Right cardiac atrium (tissue), 5 donors: ENCODE measurements at regions not wholly inside any gene's neighbourhood (a gene's known extent, or its start where the extent isn't known, plus 50 kb on each side); places are given as distances from the start of the nearest gene placed in this dataset.

Source experiments
- ATAC-seq, 2 donors: fragments of 200-7000 bp; cut with Tn5 transposase; one replicate each; pipeline versions ENCODE4 v1.8.0 to v1.9.1; 2020; ENCODE audit warnings: moderate library complexity in 2 of 2, mild to moderate bottlenecking in 1 of 2
- DNase-seq, 3 donors: peaks; one replicate each; pipeline ENCODE4 v3.0.0-alpha.2; 2020
- H3K27ac ChIP-seq: one replicate; pipeline ENCODE4 v1.5.1; 2013; ENCODE audit warnings: mild to moderate bottlenecking, low read length, control low read depth, moderate library complexity
- H3K27me3 ChIP-seq: one replicate; pipeline ENCODE4 v1.6.1; 2013; ENCODE audit not compliant: control insufficient read depth, insufficient read depth
- H3K4me1 ChIP-seq: one replicate; pipeline ENCODE4 v1.6.1; 2013; ENCODE audit warnings: low read length; ENCODE audit not compliant: control insufficient read depth, insufficient read depth
- H3K4me3 ChIP-seq: one replicate; pipeline ENCODE4 v1.5.1; 2013; ENCODE audit warnings: low read length, control low read depth
- H3K9me3 ChIP-seq: one replicate; pipeline ENCODE4 v1.6.1; 2013; ENCODE audit warnings: low read length; ENCODE audit not compliant: control insufficient read depth
- WGBS: extraction: QIAGEN DNeasy Blood & Tissue Kit; methylation state at CpG from one replicate; pipeline ENCODE4 v1.1.7; 2013; 5-methylcytosine and 5-hydroxymethylcytosine counted together
- intact Hi-C, 4 donors: fragments of 100-400 bp; cut with DNase I; formaldehyde crosslinking; loops; one replicate each; pipeline versions ENCODE4 v1.11.0 to v1.14.0; 2022 to 2023
- donor health status: healthy with polysubstance abuse.
- donor health status: DM: no; HTN: yes; CAD: no.
- donor health status: DM: no; HTN: no; CAD: no.
- donor health status: DM: no; HTN: yes; CAD: no; lungs with severe emphysema.
- donor health status: DM: yes; HTN: yes; CAD: no.

DNA sequence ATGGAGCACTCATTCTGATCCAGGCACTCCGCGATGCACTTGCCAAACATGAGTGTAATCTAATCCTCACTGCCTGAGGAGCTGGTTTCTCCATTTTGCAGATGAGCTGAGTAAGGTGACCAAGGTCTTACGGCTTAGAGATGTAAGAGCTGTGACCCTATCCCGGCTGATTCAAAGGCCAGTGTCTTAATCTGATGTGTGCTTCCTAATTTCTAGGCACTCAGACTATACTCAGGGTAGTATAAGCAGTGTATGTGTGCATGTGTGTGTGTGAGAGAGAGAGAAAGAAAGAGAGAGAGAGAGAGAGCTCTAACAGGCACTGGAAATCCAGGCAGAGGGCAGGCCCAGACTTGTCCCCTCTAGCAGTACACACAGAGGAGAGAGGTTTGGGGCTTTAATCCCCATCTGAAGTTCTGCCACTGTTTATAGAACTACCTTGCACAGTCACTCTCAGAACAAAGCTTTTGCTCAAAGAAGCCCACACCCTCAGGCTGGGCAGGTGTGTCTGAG, 188.2 kb downstream of the ZBTB18 start:
- DNase-seq (no peak), ATAC-seq (no peak)
- Histone ChIP-seq H3K27ac (no peak overlapping the region), H3K27me3 (no peaks in the 10 kb centered on the region), H3K4me1 (no peaks in the 10 kb centered on the region), H3K9me3 (no peaks in the 10 kb centered on the region), H3K4me3 (no peak overlapping the region)
- intact Hi-C loops = no loop called here
- 94% methylated on average over 4 of the region's 4 CpGs for WGBS

- Histone ChIP-seq H3K4me3 (no peak overlapping the region), H3K9me3 (no peaks in the 10 kb centered on the region), H3K27ac (no peak overlapping the region), H3K27me3 (no peaks in the 10 kb centered on the region), H3K4me1 (no peaks in the 10 kb centered on the region)
- ATAC-seq (no peak), DNase-seq (no peak)
- WGBS = 94% methylated on average over 4 of the region's 4 CpGs
- intact Hi-C loops = no loop called here
Observed at GRCh38 chr1:244241438-244241837, 190.4 kb downstream of the ZBTB18 start.

DNA sequence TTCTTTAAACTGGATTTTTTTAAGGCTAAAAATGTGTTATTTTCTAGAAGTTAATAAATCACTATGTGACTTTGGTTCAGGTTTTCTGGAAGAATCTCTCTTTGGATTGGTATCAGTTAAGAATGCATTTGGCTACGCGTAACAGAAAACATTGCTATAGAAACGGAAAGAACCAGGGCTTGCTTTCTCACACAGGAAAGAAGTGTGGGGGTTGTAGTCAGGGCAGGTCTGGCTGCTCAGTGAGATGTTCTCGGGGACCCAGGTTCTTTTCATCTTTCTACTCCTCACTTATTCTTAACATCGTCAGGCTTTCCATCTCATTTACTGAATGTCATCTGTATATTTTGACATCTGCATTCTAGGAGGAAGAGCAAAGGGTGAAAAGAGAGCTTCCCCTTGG, 191.4 kb downstream of the ZBTB18 start:
- 56% methylated on average over 5 of the region's 5 CpGs for WGBS
- ATAC-seq = no peak
- Histone ChIP-seq H3K27ac (no peak overlapping the region), H3K4me1 (no peaks in the 10 kb centered on the region), H3K9me3 (no peaks in the 10 kb centered on the region), H3K27me3 (no peaks in the 10 kb centered on the region), H3K4me3 (no peak overlapping the region)
- intact Hi-C loops = no loop called here
- DNase-seq = no peak

DNA sequence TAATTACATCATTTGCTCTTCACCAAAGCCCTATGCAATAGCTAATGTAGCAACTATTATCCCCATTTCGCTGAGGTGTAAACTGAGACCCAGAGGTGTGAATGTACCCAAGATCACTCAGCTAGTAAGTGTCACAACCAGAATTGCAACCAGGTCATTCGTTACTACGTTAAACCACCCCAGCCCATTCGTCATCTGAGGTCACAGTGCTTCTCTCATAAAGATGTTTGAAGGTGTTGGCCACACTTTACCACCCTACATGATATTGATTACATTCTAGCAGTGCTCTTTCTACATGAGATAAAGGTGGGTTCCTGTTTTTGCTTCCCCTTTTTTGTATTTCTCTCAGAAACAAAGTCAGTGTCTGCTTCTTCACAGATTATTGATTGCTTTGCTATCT, 195.3 kb downstream of the ZBTB18 start:
- no peaks in the 10 kb centered on the region for H3K4me1 ChIP-seq
- intact Hi-C loops = no loop called here
- no peak for ATAC-seq
- H3K27me3 ChIP-seq = no peaks in the 10 kb centered on the region
- no peak for DNase-seq
- H3K9me3 ChIP-seq = no peaks in the 10 kb centered on the region
- whole genome bisulfite sequencing = 80% methylated on average over 4 of the region's 4 CpGs
- no peak overlapping the region for H3K27ac ChIP-seq
- H3K4me3 ChIP-seq = no peak overlapping the region

GRCh38 chr1:244248426-244248825, 197.3 kb downstream of the ZBTB18 start:
- ATAC-seq = no peak
- H3K9me3 ChIP-seq = no peaks in the 10 kb centered on the region
- H3K27me3 ChIP-seq = no peaks in the 10 kb centered on the region
- H3K4me3 ChIP-seq = no peak overlapping the region
- no peak for DNase-seq
- intact Hi-C loops = no loop called here
- no peaks in the 10 kb centered on the region for H3K4me1 ChIP-seq
- H3K27ac ChIP-seq = no peak overlapping the region
- 74% methylated on average over 3 of the region's 3 CpGs for WGBS

DNA sequence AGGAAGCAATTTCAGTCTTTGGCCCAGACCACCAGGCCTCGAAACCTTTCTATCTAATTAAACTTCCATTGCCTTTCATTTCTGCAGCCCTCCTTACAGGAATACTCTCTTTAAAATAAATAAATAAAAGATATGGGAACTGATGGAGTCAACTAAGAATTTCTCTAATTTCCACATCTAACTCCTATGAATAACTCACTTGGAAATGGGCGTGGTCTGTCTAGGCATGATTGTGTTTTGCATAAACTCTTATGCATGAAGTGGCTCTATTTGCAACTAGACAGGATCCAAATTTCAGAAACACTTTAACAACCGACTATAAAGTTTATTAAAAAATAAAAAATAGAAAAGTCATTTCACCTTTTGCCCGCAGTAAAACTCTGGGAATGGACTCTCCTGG, 199.5 kb downstream of the ADSS2 start:
- ATAC-seq = no peak
- 92% methylated on average over 4 of the region's 4 CpGs for WGBS
- peaks cover 2% of the 10 kb centered on the region for H3K9me3 ChIP-seq
- intact Hi-C loops = no loop called here
- H3K4me1 ChIP-seq = no peaks in the 10 kb centered on the region
- no peak for DNase-seq
- no peak overlapping the region for H3K27ac ChIP-seq
- H3K4me3 ChIP-seq = no peak overlapping the region
- H3K27me3 ChIP-seq = no peaks in the 10 kb centered on the region

GRCh38 chr1:244254467-244254866, 197.2 kb downstream of the ADSS2 start:
- DNase-seq (peak; percentile 33 to 76 (median 71)), ATAC-seq (peak; percentile 57 to 61)
- H3K9me3 ChIP-seq = peaks cover 2% of the 10 kb centered on the region
- intact Hi-C loops = no loop called here
- no peaks in the 10 kb centered on the region for H3K27me3 ChIP-seq
- no peak overlapping the region for H3K27ac ChIP-seq
- H3K4me1 ChIP-seq = no peaks in the 10 kb centered on the region
- 66% methylated on average over 6 of the region's 6 CpGs for WGBS
- no peak overlapping the region for H3K4me3 ChIP-seq

- Histone ChIP-seq H3K4me3 (no peak overlapping the region), H3K27me3 (no peaks in the 10 kb centered on the region), H3K9me3 (peaks cover 2% of the 10 kb centered on the region), H3K27ac (no peak overlapping the region), H3K4me1 (no peaks in the 10 kb centered on the region)
- DNase-seq = no peak
- intact Hi-C loops = no loop called here
- no peak for ATAC-seq
- WGBS = 95% methylated on average over 5 of the region's 5 CpGs
Observed at GRCh38 chr1:244255426-244255965, 196.2 kb downstream of the ADSS2 start.

DNA sequence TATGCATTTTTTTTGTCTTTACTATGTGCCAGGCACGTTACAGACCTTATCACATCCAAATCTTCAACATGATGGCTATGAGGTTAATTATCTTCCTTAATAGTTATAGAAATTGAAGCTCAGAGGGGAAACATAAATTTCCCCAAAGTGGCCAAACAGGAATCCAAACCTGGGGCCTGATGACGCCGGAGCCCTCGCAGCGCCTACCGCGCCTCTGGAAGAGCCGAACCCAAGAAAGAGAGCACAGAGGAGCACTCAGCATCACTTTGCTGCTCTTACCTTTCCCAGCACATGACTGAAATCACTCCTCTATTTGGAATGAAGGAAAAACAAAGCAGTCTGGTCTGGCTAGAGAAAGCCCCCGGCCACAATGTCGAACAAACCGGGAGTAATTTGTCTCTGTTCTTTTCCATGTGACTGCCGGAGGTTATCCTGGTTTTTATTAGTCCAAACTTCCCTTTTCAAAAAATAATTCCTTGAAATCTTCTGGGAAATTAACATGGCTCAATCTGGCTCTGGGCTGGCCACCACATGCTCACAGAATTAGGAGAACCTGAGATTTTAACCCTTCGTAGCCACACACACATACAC, 195.5 kb downstream of the ADSS2 start:
- 81% methylated on average over 13 of the region's 13 CpGs for WGBS
- no peaks in the 10 kb centered on the region for H3K4me1 ChIP-seq
- H3K9me3 ChIP-seq = peaks cover 2% of the 10 kb centered on the region
- DNase-seq = no peak
- no peak for ATAC-seq
- H3K27me3 ChIP-seq = no peaks in the 10 kb centered on the region
- H3K4me3 ChIP-seq = no peak overlapping the region
- intact Hi-C loops = no loop called here
- no peak overlapping the region for H3K27ac ChIP-seq

DNA sequence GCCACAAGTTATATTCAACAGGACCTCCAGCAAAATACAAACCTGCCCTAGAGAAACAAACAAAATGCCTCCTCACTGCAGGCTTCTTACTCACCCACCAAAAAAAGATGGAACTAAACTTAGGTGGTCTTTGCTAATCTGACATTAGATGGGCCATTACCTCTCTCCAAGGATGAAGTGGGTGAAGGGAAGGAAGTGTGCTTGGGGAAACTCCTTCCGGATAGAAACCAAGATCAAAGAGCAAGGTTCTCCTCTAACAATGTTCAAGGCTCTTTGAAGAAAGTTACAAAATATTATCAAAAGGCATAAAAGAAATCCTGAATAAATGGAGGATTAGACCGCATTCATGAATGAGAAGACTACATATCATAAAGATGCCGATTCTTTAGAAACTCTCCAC, 187.5 kb downstream of the ADSS2 start:
- ATAC-seq (no peak), DNase-seq (no peak)
- Histone ChIP-seq H3K27me3 (no peaks in the 10 kb centered on the region), H3K27ac (no peak overlapping the region), H3K9me3 (no peaks in the 10 kb centered on the region), H3K4me1 (no peaks in the 10 kb centered on the region), H3K4me3 (no peak overlapping the region)
- WGBS = 90% methylated on average over 3 of the region's 3 CpGs
- intact Hi-C loops = no loop called here

- intact Hi-C loops = no loop called here
- H3K9me3 ChIP-seq = no peaks in the 10 kb centered on the region
- no peaks in the 10 kb centered on the region for H3K27me3 ChIP-seq
- ATAC-seq (no peak), DNase-seq (no peak)
- H3K4me3 ChIP-seq = no peak overlapping the region
- no peaks in the 10 kb centered on the region for H3K4me1 ChIP-seq
- no peak overlapping the region for H3K27ac ChIP-seq
- WGBS = 89% methylated on average over 2 of the region's 2 CpGs
Observed at GRCh38 chr1:244265507-244265906, 186.2 kb downstream of the ADSS2 start.

DNA sequence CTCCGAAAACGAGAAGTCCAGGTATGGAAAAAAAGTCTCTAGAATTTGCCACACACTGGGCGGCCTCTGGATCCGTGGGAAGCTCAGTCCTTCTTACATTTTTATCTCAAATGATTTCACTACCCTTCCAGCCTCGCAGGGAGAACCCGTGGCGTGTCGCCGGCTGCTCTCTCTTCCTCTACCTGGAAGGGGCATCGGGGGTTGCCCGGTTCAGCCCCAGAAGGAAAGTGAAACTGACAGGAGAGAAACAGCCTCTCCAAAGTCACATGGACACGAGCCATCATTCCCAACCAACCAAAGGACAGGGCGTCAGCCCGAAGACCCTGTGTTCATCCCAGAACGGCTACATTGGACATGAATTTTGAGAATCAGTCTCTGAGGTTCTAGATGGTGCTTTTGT, 182.5 kb downstream of the ADSS2 start:
- no peaks in the 10 kb centered on the region for H3K4me1 ChIP-seq
- WGBS = 83% methylated on average over 15 of the region's 15 CpGs
- H3K27ac ChIP-seq = no peak overlapping the region
- ATAC-seq (no peak), DNase-seq (peak in 1 of 3 donors; percentile 38)
- H3K27me3 ChIP-seq = no peaks in the 10 kb centered on the region
- no peak overlapping the region for H3K4me3 ChIP-seq
- intact Hi-C loops = no loop called here
- H3K9me3 ChIP-seq = no peaks in the 10 kb centered on the region
